GM19438 (cell line): ENCODE measurements at regions not wholly inside any gene's neighbourhood (a gene's known extent, or its start where the extent isn't known, plus 50 kb on each side); places are given as distances from the start of the nearest gene placed in this dataset.
"Not testable (repeated sequence)": the region's sequence is repeated elsewhere in the genome, so short reads cannot be mapped to it uniquely, and the experiment has no call there.

Experiments used
- ATAC-seq: cut with Tn5 transposase; IDR thresholded peaks from one replicate; pipeline ENCODE4 v1.9.1; 2021; ENCODE audit warnings: low read depth; ENCODE audit not compliant: unreplicated experiment

DNA sequence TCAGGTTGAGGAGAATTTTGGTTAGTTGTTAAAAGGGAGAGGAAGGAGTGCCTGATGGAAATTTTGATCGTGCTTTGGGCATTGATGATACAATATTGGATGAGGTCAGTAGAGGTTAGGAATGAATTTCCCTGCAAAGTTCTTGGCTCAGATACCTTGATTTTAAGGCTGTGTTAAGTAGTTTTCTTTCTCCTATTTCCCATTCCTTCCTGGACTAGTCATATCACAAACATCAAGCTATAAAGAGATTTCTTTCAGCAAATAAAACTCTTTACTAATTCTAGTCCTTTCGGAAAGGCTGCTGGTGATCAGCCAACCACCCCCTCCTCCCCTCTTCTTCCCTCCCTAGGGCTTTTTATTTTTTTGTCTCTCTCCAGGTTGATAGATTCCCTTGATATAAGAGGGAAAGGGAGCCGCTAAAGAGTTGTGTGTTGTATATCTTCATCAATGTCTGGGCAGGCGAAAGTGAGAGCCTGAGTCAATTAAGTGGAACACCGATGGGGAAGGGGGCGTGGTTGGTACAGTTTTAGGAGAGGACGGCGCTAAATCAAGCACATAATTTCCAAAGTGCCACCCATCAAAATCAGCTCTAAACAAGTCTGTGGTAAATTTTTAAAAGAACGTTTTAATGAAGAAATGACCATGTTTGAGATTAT lies 100.1 kb upstream of the PLXNA2 start:
- no peak for ATAC-seq

DNA sequence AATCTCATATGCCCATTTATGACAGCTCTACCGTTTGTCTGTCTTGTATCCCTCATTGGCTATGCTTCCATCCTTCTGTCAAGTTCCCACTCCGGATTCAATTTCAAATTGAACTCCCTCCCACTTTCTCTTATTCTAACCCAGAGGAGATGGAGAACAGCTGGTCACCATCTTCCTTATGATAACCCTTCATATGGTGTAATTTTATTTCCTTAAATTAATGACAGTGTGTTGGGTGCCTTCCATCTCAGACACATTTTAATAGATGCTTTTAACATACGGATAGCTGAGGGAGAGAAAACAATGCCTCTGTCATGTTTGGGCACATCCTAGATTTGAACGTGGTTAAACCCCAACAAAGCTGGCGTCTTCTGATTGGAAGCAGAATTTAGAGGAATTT lies 103.0 kb upstream of the PLXNA2 start:
- no peak for ATAC-seq

DNA sequence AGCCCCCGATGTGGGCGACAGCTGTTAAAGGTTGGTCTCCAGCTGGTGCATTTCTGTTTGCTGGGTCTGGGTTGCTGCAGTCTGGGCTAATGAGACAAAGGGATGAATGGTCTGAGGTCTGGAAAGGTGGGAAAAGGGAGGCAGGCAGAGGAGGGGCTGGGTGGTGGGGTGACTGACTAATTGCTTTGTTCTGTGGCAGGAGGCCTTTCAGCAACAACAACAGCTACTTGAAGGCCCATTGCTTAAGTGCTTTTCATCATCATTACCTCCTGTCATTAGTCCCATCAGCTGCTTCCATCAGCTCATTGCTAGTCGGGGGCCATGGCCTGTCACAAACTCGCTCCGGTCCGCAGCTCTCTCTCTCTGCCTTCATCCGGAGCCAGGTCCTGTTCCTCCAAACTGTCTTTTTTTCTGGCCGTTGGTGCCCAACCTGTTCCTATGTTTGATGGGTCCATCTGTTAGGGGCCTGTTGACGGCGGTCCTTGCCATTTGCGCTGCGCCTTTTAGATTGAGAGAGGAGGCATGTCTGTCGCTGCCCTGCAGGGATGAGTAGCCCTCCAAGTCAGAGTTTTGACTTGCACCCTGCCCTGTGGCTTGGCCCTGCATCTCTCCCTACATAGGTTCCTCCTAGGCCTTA lies 105.6 kb upstream of the PLXNA2 start:
- ATAC-seq = no peak

DNA sequence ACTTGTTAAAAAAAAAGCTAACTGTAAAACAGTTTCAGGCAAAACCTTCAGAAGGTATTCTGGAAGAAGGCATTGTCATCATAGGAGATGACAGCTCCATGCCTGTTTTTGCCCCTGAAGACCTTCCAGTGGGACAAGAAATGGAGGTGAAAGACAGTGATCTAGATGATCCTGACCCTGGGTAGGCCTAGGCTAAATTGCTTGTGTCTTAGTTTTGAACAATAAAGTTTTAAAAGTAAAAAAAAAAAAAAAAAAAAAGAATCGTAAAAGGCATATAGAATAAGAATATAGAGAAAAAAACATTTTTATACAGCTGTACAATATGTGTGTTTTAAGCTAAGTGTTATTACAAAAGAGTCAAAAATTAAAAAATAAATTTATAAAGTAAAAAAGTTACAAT lies 106.6 kb upstream of the PLXNA2 start:
- ATAC-seq = no peak

DNA sequence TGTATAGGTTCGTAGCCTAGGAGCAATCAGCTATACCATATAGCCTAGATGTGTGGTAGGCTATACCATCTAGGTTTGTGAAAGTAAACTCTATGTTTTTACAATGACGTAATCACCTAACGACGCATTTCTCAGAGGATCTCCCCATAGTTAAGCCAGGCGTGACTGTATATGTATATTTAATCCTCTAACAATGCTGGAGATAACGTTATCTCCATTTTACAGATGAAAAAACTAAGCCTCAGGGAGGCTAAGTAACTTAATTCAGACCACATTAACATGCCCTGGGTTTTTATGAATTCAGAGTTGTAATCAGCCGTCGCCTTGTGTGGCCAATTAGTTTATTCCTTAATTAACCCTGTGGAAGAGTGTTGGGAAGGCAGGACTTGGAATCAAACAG lies 107.7 kb upstream of the PLXNA2 start:
- ATAC-seq = no peak

DNA sequence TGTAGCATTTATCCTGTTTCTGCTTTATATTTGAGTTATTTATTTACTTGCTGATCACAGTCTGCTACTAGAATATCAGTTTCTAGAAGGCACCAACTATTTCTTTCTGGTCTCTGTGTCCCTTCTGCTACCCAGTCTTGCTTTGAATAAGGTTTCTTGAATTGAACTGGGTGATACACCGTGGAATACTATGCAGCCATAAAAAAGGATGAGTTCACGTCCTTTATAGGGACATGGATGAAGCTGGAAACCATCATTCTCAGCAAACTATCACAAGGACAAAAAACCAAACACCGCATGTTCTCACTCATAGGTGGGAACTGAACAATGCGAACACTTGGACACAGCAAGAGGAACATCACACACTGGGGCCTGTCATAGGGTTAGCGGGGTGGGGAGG lies 109.6 kb upstream of the PLXNA2 start:
- ATAC-seq = not testable (repeated sequence)

DNA sequence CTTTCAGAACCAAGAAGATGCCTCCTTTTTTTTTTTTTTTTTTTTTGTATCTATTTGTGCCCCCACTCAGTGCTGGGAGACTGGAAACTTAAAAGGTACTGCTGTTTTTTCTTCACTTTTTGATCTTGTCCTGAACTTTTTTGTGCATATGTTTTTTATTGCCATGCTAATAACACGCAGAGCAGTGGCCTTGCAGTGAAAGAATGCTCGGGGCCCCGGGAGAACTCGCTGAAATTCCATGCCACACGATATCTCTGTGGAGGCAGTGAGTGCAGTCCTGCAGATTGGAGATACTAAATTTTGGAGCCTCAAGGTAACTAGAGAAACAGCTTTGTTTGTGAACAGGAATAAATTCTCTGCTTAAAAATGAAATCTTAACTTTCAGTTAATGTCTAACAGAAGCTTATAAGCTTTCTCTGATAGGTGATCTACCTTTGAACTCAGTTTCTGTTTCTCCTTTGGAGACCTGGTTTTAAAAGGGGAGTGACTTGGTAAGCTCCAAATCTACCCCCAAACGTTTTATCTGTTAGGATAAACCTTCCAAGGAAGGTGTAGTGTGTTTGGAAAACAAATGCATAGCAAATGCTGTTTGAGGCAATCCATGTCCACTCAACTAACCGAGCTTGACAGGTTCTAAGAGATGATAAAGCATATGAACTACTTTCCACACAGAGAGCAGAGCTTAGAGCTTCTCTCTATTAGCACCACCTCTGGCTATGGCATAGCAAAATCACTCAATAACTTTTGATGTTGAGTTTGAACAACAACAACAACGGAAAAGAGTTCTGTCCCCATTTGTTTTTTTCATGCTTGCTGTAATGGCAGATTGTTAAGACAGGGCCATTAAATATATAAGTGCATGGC lies 113.7 kb upstream of the PLXNA2 start:
- no peak for ATAC-seq

DNA sequence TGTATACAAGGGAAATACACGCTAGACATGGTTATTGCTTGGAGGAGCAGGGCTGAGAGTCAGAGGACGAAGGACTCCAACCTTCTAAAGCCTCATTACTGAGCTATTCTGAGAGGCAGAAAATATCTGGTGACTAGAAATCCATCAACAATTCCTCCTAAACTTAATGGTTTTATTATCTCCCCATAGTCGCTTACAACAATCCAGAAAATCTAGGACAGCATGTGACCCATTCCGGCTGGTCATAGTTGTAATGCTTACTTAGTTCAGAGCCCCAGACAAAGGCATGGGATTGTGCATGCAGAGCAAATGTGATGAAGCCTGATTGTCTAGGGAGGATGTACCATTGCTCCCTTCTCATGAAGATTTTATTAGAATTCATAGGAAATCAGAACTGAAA lies 114.5 kb upstream of the PLXNA2 start:
- no peak for ATAC-seq

DNA sequence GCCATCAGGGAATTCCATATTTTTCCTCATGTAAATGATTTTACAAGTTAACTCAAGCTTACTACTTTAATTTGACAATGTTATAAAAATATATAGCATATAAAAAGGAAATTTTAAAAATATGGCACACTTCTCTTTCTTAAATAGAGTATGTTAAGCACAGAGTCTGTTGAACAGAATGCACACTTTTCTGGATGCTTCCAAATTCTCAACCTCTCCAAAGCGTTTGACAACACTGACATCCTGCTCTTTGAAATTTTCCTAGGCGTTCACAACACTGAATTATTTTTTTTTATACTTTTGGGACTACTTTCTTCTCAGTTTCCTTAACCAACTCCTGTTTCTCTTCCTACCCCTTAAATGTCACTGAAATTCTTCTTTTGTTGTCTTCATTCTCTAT lies 117.8 kb upstream of the PLXNA2 start:
- ATAC-seq = no peak

DNA sequence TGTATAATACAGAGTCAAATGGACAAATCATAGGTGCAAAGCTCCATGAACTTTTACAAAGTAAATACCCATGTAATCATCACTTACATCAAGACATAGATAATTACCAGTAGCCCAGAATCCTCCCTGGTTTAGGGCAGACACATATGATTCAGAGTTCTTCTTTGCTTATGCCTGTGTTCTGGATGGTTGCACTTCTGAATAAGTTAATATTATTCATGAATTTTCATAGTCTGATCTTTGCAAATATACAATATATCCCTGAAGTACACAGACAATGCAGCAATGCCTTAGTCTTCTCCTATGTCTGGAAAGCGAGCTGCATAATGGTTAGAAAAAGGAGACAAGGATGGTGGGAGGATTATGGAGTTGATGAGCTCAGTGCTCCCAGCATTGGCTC lies 122.4 kb upstream of the PLXNA2 start:
- no peak for ATAC-seq

DNA sequence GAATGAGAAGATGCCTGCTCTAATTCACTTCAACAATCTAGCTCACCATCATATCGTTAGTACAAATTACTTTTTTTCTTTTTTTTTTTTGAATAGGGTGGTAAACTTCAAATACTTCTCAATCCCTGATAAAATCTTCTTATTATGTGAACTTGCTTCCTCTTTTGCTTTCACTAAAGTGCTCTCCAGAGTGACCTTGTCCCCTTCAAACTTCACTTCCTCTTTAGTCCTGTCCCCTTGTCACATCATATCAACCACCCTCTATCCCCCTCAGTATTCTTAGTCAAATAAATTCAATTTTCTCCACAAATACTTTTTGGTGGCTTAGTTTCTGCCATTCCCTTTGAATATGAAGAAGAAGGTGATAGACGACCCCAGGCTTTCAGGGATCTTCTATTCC lies 124.9 kb upstream of the PLXNA2 start:
- no peak for ATAC-seq

DNA sequence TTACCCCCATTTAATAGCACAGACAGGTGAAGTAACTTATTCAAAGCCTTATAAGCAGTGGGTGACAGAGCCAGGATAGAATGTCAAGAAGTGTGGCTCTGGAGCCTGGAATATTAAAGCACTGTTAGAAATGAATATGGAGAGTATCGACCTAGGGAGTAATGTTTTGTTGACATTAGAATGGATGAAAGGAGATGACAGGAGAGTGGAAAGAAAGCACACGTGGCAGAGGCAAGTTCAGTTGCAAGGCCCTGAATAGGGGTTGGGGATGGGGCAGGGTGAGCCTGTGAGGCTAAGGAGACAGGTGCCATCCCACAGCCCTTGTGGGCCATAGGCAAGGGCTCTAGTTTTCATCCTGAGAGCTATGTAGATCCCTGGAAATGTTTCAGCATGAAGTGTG lies 125.5 kb upstream of the PLXNA2 start:
- no peak for ATAC-seq

DNA sequence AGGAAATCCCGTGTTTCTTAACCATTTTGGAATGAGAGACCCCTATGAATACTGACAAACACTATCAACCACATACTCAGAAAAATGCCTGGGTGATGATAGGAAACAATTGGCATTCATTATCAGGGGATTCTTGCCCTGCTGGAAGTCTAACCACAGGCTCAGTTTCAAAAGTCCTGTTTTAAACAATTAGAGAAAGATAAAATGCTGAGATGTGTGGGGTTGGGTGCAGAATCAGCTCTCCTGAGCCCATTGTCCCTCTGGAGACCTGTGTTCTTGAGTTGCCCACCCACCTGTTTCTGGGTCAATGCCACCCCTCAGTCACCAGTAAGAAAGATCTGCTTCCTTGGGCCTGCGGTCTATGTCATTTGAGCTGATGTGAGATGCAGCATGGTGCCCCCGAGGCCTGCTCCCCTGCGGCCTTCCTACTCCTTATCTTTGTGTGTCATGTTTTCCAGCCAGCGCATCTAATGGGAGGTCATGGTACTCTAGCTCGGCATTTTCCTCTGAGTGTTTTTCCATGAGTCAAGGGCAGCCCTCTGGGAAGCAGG lies 130.3 kb upstream of the PLXNA2 start:
- no peak for ATAC-seq

DNA sequence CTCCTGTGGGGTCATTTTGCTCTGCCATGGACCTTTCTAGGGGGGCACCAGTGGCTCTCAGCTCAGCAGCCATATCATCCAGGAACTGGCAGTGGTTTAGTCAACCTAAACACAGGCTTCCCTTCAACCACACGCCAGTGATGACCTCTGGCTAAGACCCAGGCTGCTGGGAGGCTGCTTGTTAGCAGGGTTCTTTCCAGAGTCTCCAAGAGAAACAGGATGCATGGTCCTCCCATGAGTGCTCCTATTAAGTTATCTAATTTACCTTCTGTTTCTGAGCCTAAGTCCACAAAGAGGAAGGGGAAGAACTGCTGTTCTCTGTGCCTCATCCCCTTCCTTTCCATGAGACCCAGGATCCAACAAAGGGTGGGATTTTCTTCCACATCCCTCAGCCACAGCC lies 137.3 kb upstream of the PLXNA2 start:
- ATAC-seq = no peak

DNA sequence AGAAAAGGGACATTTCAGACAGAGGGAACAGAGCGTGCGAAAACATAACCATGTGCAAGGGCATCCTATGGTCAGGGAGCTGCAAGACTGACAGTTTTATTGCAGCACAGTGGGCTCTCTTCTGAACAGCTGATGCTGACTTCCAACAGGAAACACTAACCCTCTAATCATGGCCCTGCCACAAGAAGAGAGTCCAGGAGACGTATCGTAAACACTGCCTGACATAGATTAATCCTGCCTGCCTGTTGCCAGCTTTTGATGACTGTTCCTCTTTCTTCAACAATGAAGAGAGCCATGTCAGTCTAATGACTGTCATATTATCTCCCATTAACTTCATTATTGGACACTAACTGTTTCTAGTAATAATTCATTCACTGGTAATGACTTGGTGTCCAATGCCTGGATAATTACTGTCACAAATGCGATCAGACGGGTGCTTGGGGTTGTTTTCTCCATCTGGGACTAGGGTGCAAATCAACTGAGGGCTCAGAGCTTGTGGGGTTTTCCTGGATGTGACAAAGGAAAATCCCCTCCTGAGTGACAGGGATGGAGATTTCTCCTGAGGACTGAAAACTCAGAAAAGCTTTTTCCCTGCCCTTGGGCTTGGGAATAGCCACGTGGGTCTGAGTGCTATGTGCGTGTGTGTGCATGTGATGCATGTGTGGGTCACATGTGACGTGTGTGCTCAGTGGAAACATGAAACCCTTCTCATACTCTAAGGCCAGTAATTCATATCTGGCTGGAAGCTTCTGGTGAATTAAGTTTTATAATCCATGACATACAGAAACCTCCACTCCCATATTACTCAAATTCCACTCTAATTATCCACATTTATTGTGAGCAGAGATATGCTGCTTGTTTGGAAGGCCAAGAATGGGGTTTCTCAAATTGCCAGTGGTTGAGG lies 144.0 kb upstream of the PLXNA2 start:
- no peak for ATAC-seq

DNA sequence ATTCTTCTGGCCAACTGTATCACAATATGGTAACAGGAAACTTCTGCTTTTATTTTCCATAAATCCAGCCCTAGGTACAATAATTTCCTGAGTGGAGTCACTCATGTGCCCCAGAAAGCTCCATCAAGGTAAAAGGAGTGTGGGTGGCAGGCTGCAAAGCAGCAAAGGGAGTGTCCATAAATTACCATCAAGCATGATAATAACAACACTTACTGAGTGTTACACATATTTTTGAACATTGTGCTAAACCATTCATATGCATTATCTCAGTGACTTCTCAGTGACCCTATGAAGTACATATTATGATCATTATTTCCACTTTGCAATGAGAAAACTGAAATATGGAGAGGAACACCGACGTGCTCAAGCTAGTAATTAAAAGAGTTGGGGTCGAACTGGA lies 149.2 kb upstream of the PLXNA2 start:
- ATAC-seq = no peak

DNA sequence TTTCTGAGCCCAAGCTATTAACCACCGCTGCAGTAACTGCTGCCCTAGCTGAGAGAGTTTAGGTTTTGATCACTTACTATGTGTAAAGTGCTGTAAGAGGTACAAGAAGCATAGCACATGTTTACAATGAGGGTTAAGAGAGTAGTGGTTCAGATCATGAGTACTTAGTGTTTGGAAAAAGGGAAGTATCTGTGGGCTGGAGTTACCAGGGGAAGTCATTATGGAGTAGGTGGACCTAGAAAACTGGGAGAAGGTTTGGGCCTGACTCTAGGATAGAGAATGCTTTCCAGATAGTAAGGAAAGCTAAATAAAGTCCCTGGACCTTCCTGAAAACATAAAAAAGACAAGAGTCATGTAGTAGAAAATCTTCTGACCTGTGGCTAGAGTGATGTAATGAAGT lies 149.6 kb upstream of the PLXNA2 start:
- ATAC-seq = no peak

DNA sequence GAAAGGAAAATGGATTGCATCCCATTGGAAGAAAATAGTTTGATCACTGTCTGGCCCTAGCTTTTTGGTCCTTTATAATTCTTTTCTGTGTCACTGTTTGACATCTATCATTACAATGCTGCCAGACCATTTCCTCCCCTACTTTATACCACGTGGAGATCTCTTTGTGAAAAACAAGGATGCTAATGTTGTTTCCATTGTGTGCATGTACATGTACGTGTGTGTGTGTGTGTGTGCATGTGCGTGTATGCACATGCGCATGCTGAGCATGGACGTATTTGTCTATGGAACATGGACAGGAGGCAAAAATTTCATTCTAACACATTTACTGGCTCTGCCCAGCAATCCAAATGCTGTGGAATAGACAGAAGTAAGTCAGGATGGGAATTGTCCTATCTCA lies 153.1 kb upstream of the PLXNA2 start:
- no peak for ATAC-seq

DNA sequence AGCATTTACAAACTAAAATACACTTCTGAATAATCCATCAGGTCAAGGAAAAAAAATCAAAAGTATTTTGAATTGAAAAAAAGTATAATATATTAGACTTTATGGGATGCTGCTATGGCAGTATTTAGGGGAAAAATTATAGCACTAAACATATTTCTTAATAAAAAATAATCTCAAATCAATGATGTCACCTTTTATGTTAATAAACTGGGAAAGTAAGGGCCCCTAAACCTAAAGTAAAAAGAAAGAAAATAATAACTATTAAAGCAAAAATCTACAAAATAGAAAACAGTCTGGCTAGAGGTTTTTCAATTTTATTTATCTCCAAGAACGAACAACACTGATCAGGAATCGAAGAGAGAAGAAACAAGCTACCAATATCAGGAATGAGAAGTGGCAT lies 160.8 kb upstream of the PLXNA2 start:
- ATAC-seq = no peak

DNA sequence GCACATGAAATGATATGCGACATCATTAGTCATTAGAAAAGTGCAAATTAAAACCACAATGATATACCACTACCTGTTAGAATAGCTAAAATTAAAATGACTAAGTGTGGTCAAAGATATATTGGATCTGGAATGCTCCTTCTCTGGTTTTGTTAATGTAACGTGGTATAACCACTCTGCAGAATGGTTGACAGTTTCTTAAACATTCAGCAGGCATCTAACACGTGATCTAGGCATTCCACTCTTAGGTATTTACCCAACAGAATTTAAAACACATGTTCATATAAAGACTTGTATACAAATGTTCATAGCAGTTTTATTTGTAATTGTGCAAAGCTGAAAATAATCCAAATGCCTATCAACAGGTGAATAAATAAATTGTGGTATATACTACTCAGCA lies 165.0 kb upstream of the PLXNA2 start:
- no peak for ATAC-seq

DNA sequence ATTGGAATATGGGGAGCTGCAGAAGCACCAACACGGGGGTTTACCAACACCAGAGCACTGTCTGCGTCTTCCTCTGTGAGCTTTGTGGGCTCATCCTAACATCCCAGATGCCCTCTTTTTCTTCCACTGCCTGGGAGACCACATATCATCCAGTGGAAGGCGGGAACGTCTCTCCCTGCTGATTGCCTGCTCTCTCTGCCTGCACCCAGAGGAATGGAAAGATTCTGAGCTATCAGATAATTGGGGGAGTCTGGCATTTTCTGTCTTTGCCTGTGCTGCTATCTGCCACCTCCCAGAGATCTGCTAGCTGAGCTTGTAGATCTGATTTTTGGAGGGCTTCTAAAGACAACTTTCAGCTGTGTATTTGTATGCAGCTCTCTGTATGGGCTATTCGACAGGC lies 166.2 kb upstream of the PLXNA2 start:
- no peak for ATAC-seq
